ENCODE measurements at regions not wholly inside any gene's neighbourhood (a gene's known extent, or its start where the extent isn't known, plus 50 kb on each side); places are given as distances from the start of the nearest gene placed in this dataset.

- Histone ChIP-seq H3K4me3 (no peak overlapping the region), H3K9me3 (no peaks in the 10 kb centered on the region), H3K27me3 (no peaks in the 10 kb centered on the region), H3K36me3 (no peaks in the 10 kb centered on the region), H3K4me1 (peaks cover 0 to 5% of the 10 kb centered on the region in 2 donors), H3K27ac (no peak overlapping the region)
- DNase-seq (no peak), ATAC-seq (no peak)
- no peak for TF ChIP-seq POLR2A (IDR thresholded peaks at IDR 0.05)
- no peak for TF ChIP-seq CTCF (IDR thresholded peaks at IDR 0.05 in 4 of 5, conservative IDR thresholded peaks at IDR 0.05 in 1 of 5)
- in situ Hi-C loops (cut with MboI; ENCODE audit: low sequenced_read_pairs in 4 of 4) (no loop called here), intact Hi-C loops (cut with DNase I; ENCODE audit: low total_unique reads) (no loop called here)
These were observed 84.0 kb upstream of the NR4A3 start for GRCh38 chr9:99737649-99738048.

GRCh38 chr9:99743006-99743405 is 78.7 kb upstream of the NR4A3 start:
- H3K4me3 ChIP-seq: no peak overlapping the region
- H3K36me3 ChIP-seq: no peaks in the 10 kb centered on the region
- no peak for ATAC-seq
- H3K27me3 ChIP-seq: no peaks in the 10 kb centered on the region
- intact Hi-C loops (cut with DNase I; ENCODE audit: low total_unique reads) (no loop called here), in situ Hi-C loops (cut with MboI; ENCODE audit: low sequenced_read_pairs in 4 of 4) (no loop called here)
- H3K4me1 ChIP-seq: no peaks in the 10 kb centered on the region
- H3K9me3 ChIP-seq: no peaks in the 10 kb centered on the region
- TF ChIP-seq POLR2A (IDR thresholded peaks at IDR 0.05): no peak
- no peak overlapping the region for H3K27ac ChIP-seq
- DNase-seq: no peak

- DNase-seq (no peak), ATAC-seq (no peak)
- no peaks in the 10 kb centered on the region for H3K4me1 ChIP-seq
- no peaks in the 10 kb centered on the region for H3K9me3 ChIP-seq
- no peak overlapping the region for H3K4me3 ChIP-seq
- TF ChIP-seq POLR2A (IDR thresholded peaks at IDR 0.05) (no peak), CTCF (IDR thresholded peaks at IDR 0.05 in 4 of 5, conservative IDR thresholded peaks at IDR 0.05 in 1 of 5) (no peak)
- intact Hi-C loops (cut with DNase I; ENCODE audit: low total_unique reads): no loop called here
- no peak overlapping the region for H3K27ac ChIP-seq
- no peaks in the 10 kb centered on the region for H3K27me3 ChIP-seq
- no peaks in the 10 kb centered on the region for H3K36me3 ChIP-seq
- in situ Hi-C loops (cut with MboI; ENCODE audit: low sequenced_read_pairs in 4 of 4): no loop called here
These were observed 78.2 kb upstream of the NR4A3 start for GRCh38 chr9:99743455-99743854.

- no peak overlapping the region for H3K27ac ChIP-seq
- intact Hi-C loops (cut with DNase I; ENCODE audit: low total_unique reads): no loop called here
- H3K36me3 ChIP-seq: no peaks in the 10 kb centered on the region
- TF ChIP-seq CTCF (IDR thresholded peaks at IDR 0.05 in 4 of 5, conservative IDR thresholded peaks at IDR 0.05 in 1 of 5) (no peak), POLR2A (IDR thresholded peaks at IDR 0.05) (no peak)
- no peaks in the 10 kb centered on the region for H3K4me1 ChIP-seq
- ATAC-seq (no peak), DNase-seq (no peak)
- no peaks in the 10 kb centered on the region for H3K9me3 ChIP-seq
- H3K27me3 ChIP-seq: no peaks in the 10 kb centered on the region
- in situ Hi-C loops (cut with MboI; ENCODE audit: low sequenced_read_pairs in 4 of 4): no loop called here
- H3K4me3 ChIP-seq: no peak overlapping the region
These were observed 77.6 kb upstream of the NR4A3 start for GRCh38 chr9:99744132-99744531.

- no peak overlapping the region for H3K27ac ChIP-seq
- H3K36me3 ChIP-seq: no peaks in the 10 kb centered on the region
- ATAC-seq: no peak
- no peaks in the 10 kb centered on the region for H3K4me1 ChIP-seq
- no peak for DNase-seq
- no peaks in the 10 kb centered on the region for H3K27me3 ChIP-seq
- H3K9me3 ChIP-seq: no peaks in the 10 kb centered on the region
- no peak overlapping the region for H3K4me3 ChIP-seq
- in situ Hi-C loops (cut with MboI; ENCODE audit: low sequenced_read_pairs in 4 of 4) (no loop called here), intact Hi-C loops (cut with DNase I; ENCODE audit: low total_unique reads) (no loop called here)
- TF ChIP-seq CTCF (IDR thresholded peaks at IDR 0.05 in 4 of 5, conservative IDR thresholded peaks at IDR 0.05 in 1 of 5): no peak
- no peak for TF ChIP-seq POLR2A (IDR thresholded peaks at IDR 0.05)
These were observed 76.6 kb upstream of the NR4A3 start for GRCh38 chr9:99745085-99745484.
